ENCODE measurements at regions not wholly inside any gene's neighbourhood (a gene's known extent, or its start where the extent isn't known, plus 50 kb on each side); places are given as distances from the start of the nearest gene placed in this dataset.

GRCh38 chr2:15738225-15738546 lies 146.5 kb downstream of the DDX1 start:
- Histone ChIP-seq H2AFZ (ENCODE audit: low read depth, low read length) (no peak overlapping the region), H3K79me2 (replicated peaks; ENCODE audit: insufficient read depth, low read length) (no peaks in the 10 kb centered on the region), H3K27me3 (ENCODE audit: insufficient read depth, low read depth, low read length) (no peaks in the 10 kb centered on the region), H3K4me3 (ENCODE audit: low read length) (no peak overlapping the region), H3K36me3 (ENCODE audit: insufficient read depth, low read length) (no peaks in the 10 kb centered on the region), H4K20me1 (ENCODE audit: insufficient read depth) (no peaks in the 10 kb centered on the region), H3K9me2 (ENCODE audit: insufficient read depth, low read length) (no peaks in the 10 kb centered on the region), H3K27ac (ENCODE audit: low read length) (no peak overlapping the region), H3K4me2 (ENCODE audit: low read length) (no peak overlapping the region), H3K9ac (ENCODE audit: low read length) (no peak overlapping the region), H3K9me3 (ENCODE audit: low read length) (no peaks in the 10 kb centered on the region), H3F3A (ENCODE audit: insufficient read depth, low read length, poor library complexity, severe bottlenecking) (no peaks in the 10 kb centered on the region)
- TF ChIP-seq EZH2 (IDR thresholded peaks at IDR 0.05; ENCODE audit: borderline replicate concordance, insufficient read depth, low read length, poor library complexity, severe bottlenecking) (no peak), RAD21 (conservative IDR thresholded peaks at IDR 0.05) (no peak), MXI1 (conservative IDR thresholded peaks at IDR 0.05; ENCODE audit: poor library complexity, severe bottlenecking) (no peak), EP300 (conservative IDR thresholded peaks at IDR 0.05; ENCODE audit: poor library complexity, severe bottlenecking) (no peak), SMC3 (conservative IDR thresholded peaks at IDR 0.05; ENCODE audit: poor library complexity) (no peak), TAF1 (IDR thresholded peaks at IDR 0.05; ENCODE audit: low read depth) (no peak), POLR2AphosphoS5 (IDR thresholded peaks at IDR 0.05) (no peak)
- TF ChIP-seq, protein P1, sequence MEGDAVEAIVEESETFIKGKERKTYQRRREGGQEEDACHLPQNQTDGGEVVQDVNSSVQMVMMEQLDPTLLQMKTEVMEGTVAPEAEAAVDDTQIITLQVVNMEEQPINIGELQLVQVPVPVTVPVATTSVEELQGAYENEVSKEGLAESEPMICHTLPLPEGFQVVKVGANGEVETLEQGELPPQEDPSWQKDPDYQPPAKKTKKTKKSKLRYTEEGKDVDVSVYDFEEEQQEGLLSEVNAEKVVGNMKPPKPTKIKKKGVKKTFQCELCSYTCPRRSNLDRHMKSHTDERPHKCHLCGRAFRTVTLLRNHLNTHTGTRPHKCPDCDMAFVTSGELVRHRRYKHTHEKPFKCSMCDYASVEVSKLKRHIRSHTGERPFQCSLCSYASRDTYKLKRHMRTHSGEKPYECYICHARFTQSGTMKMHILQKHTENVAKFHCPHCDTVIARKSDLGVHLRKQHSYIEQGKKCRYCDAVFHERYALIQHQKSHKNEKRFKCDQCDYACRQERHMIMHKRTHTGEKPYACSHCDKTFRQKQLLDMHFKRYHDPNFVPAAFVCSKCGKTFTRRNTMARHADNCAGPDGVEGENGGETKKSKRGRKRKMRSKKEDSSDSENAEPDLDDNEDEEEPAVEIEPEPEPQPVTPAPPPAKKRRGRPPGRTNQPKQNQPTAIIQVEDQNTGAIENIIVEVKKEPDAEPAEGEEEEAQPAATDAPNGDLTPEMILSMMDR (IDR thresholded peaks at IDR 0.05; ENCODE audit: poor library complexity, severe bottlenecking) = no peak
- TF ChIP-seq, protein P2, sequence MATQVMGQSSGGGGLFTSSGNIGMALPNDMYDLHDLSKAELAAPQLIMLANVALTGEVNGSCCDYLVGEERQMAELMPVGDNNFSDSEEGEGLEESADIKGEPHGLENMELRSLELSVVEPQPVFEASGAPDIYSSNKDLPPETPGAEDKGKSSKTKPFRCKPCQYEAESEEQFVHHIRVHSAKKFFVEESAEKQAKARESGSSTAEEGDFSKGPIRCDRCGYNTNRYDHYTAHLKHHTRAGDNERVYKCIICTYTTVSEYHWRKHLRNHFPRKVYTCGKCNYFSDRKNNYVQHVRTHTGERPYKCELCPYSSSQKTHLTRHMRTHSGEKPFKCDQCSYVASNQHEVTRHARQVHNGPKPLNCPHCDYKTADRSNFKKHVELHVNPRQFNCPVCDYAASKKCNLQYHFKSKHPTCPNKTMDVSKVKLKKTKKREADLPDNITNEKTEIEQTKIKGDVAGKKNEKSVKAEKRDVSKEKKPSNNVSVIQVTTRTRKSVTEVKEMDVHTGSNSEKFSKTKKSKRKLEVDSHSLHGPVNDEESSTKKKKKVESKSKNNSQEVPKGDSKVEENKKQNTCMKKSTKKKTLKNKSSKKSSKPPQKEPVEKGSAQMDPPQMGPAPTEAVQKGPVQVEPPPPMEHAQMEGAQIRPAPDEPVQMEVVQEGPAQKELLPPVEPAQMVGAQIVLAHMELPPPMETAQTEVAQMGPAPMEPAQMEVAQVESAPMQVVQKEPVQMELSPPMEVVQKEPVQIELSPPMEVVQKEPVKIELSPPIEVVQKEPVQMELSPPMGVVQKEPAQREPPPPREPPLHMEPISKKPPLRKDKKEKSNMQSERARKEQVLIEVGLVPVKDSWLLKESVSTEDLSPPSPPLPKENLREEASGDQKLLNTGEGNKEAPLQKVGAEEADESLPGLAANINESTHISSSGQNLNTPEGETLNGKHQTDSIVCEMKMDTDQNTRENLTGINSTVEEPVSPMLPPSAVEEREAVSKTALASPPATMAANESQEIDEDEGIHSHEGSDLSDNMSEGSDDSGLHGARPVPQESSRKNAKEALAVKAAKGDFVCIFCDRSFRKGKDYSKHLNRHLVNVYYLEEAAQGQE (IDR thresholded peaks at IDR 0.05; ENCODE audit: borderline replicate concordance) = no peak

DNA sequence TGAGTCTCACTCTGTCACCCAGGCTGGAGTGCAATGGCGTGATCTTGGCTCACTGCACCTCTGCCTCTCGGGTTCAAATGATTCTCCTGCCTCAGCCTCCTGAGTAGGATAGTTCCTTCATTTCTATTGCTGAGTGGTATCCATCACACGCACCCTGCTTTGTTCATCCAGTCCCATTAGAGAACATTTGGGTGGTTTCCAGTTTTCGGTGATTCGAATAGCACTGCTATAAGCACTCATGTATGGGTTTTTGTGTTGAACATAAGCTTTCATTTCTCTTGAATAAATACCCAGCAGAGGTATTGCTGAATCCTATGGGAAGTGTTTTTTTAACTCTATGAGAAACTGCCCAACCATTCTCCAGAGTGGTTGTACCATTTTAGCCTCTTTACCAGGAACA lies 147.3 kb downstream of the DDX1 start:
- H3F3A ChIP-seq (ENCODE audit: insufficient read depth, low read length, poor library complexity, severe bottlenecking) = no peaks in the 10 kb centered on the region
- H3K4me2 ChIP-seq (ENCODE audit: low read length) = no peak overlapping the region
- no peak overlapping the region for H2AFZ ChIP-seq (ENCODE audit: low read depth, low read length)
- no peaks in the 10 kb centered on the region for H3K9me2 ChIP-seq (ENCODE audit: insufficient read depth, low read length)
- no peaks in the 10 kb centered on the region for H4K20me1 ChIP-seq (ENCODE audit: insufficient read depth)
- no peak for TF ChIP-seq EZH2 (IDR thresholded peaks at IDR 0.05; ENCODE audit: borderline replicate concordance, insufficient read depth, low read length, poor library complexity, severe bottlenecking)
- TF ChIP-seq MXI1 (conservative IDR thresholded peaks at IDR 0.05; ENCODE audit: poor library complexity, severe bottlenecking) = no peak
- TF ChIP-seq, protein P1 (IDR thresholded peaks at IDR 0.05; ENCODE audit: poor library complexity, severe bottlenecking) = no peak
- H3K79me2 ChIP-seq (replicated peaks; ENCODE audit: insufficient read depth, low read length) = no peaks in the 10 kb centered on the region
- H3K36me3 ChIP-seq (ENCODE audit: insufficient read depth, low read length) = no peaks in the 10 kb centered on the region
- H3K4me3 ChIP-seq (ENCODE audit: low read length) = no peak overlapping the region
- no peaks in the 10 kb centered on the region for H3K9me3 ChIP-seq (ENCODE audit: low read length)
- no peak overlapping the region for H3K9ac ChIP-seq (ENCODE audit: low read length)
- H3K27me3 ChIP-seq (ENCODE audit: insufficient read depth, low read depth, low read length) = no peaks in the 10 kb centered on the region
- no peak overlapping the region for H3K27ac ChIP-seq (ENCODE audit: low read length)
